ENCODE measurements at regions not wholly inside any gene's neighbourhood (a gene's known extent, or its start where the extent isn't known, plus 50 kb on each side); places are given as distances from the start of the nearest gene placed in this dataset.

DNA sequence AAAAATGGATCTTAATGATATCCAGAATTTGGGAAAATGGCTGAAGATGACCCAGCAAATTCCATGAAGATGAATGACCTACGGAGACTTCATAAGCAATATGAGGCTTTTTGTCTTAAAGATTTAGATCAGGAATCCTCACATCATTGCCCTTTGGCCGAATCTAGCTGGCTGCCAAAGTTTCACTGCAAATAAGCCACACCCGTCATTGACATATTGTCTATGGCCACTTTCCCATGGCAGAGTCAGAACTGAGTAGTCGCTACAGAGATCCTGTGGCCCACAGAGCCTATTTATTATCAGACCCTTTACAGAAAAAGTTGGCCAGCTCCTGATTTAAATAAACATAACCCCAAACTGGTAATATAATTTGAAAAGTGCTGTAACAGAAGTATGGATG lies 307.4 kb upstream of the RARB start:
- H3K27ac Mint-ChIP-seq, result no peak overlapping the region
- no peaks in the 10 kb centered on the region for H3K27me3 ChIP-seq (ENCODE audit: control insufficient read depth, insufficient read depth, low read length)
- no peak overlapping the region for H3K4me3 Mint-ChIP-seq
- H3K4me3 ChIP-seq (ENCODE audit: low read depth, low read length), result no peak overlapping the region
- no peaks in the 10 kb centered on the region for H3K4me1 ChIP-seq (ENCODE audit: control insufficient read depth, insufficient read depth, low read length, poor library complexity, severe bottlenecking)
- H3K9me3 Mint-ChIP-seq, result peaks cover 0 to 20% (median 8%) of the 10 kb centered on the region in 7 donors
- H3K27me3 Mint-ChIP-seq, result no peaks in the 10 kb centered on the region
- DNase-seq (no peak), ATAC-seq (ENCODE audit: low read depth in 2 of 2) (no peak)
- H3K36me3 Mint-ChIP-seq, result no peaks in the 10 kb centered on the region
- H3K36me3 ChIP-seq (ENCODE audit: control insufficient read depth, insufficient read depth, low read length), result no peaks in the 10 kb centered on the region
- H3K4me1 Mint-ChIP-seq, result no peaks in the 10 kb centered on the region
- no peak overlapping the region for H3K27ac ChIP-seq (ENCODE audit: insufficient read depth, low read length, poor library complexity, severe bottlenecking)
- H3K9me3 ChIP-seq (ENCODE audit: control insufficient read depth in 2 of 2, low read length in 2 of 2), result no peaks in the 10 kb centered on the region

DNA sequence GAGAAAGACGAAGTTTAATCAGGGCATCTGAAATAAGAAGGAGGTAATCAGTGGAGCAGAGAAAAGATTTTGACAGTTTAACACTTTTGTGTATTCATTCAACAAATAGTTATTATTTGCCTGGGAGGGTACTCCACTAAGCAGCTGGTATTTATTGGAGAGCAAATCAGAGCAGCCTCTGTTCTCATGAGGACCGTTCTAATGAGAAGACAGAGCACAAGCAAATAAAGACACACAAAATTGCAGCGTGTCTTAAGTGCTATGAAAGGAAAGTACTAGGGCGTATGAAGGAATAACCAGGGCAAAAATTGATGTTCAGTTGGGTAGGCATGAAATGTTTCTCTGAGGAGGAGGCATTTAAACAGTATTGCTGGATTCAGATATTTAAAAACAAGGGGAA lies 302.9 kb upstream of the RARB start:
- Mint-ChIP-seq H3K27ac (no peak overlapping the region), H3K27me3 (no peaks in the 10 kb centered on the region), H3K9me3 (peaks cover 0 to 17% (median 8%) of the 10 kb centered on the region in 7 donors), H3K36me3 (no peaks in the 10 kb centered on the region), H3K4me3 (no peak overlapping the region), H3K4me1 (no peaks in the 10 kb centered on the region)
- no peak overlapping the region for H3K27ac ChIP-seq (ENCODE audit: insufficient read depth, low read length, poor library complexity, severe bottlenecking)
- DNase-seq, result no peak
- peaks cover 5 to 7% of the 10 kb centered on the region in 2 experiments for H3K9me3 ChIP-seq (ENCODE audit: control insufficient read depth in 2 of 2, low read length in 2 of 2)
- H3K4me1 ChIP-seq (ENCODE audit: control insufficient read depth, insufficient read depth, low read length, poor library complexity, severe bottlenecking), result no peaks in the 10 kb centered on the region
- H3K4me3 ChIP-seq (ENCODE audit: low read depth, low read length), result no peak overlapping the region
- no peaks in the 10 kb centered on the region for H3K27me3 ChIP-seq (ENCODE audit: control insufficient read depth, insufficient read depth, low read length)
- H3K36me3 ChIP-seq (ENCODE audit: control insufficient read depth, insufficient read depth, low read length), result no peaks in the 10 kb centered on the region
- ATAC-seq (ENCODE audit: low read depth in 2 of 2), result no peak

DNA sequence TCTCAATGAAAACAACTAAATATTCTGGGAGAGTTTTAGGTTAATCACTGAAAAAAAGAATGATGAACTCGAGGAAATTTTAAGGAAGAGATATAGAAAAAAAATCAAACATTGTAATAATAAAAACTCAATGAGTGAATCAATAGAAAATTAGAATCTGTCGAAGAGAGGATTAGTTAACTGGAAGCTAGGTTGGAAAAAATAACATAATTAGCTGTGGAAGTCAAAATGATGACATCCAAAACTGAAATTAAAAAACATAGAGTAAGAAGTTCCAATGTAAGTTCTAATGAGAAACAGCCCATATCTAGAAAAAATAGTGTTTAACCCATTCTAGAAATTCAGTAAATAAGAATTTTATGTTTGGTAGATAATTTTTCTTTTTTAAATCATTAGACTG lies 299.3 kb upstream of the RARB start:
- H3K27me3 Mint-ChIP-seq, result no peaks in the 10 kb centered on the region
- H3K4me3 Mint-ChIP-seq, result no peak overlapping the region
- DNase-seq, result no peak
- no peak overlapping the region for H3K27ac ChIP-seq (ENCODE audit: insufficient read depth, low read length, poor library complexity, severe bottlenecking)
- no peaks in the 10 kb centered on the region for H3K36me3 Mint-ChIP-seq
- ATAC-seq (ENCODE audit: low read depth in 2 of 2), result no peak
- no peaks in the 10 kb centered on the region for H3K4me1 ChIP-seq (ENCODE audit: control insufficient read depth, insufficient read depth, low read length, poor library complexity, severe bottlenecking)
- H3K27ac Mint-ChIP-seq, result no peak overlapping the region
- H3K9me3 Mint-ChIP-seq, result peaks cover 0 to 14% (median 6%) of the 10 kb centered on the region in 7 donors
- H3K27me3 ChIP-seq (ENCODE audit: control insufficient read depth, insufficient read depth, low read length), result no peaks in the 10 kb centered on the region
- peaks cover 5 to 7% of the 10 kb centered on the region in 2 experiments for H3K9me3 ChIP-seq (ENCODE audit: control insufficient read depth in 2 of 2, low read length in 2 of 2)
- no peaks in the 10 kb centered on the region for H3K36me3 ChIP-seq (ENCODE audit: control insufficient read depth, insufficient read depth, low read length)
- H3K4me3 ChIP-seq (ENCODE audit: low read depth, low read length), result no peak overlapping the region
- no peaks in the 10 kb centered on the region for H3K4me1 Mint-ChIP-seq

DNA sequence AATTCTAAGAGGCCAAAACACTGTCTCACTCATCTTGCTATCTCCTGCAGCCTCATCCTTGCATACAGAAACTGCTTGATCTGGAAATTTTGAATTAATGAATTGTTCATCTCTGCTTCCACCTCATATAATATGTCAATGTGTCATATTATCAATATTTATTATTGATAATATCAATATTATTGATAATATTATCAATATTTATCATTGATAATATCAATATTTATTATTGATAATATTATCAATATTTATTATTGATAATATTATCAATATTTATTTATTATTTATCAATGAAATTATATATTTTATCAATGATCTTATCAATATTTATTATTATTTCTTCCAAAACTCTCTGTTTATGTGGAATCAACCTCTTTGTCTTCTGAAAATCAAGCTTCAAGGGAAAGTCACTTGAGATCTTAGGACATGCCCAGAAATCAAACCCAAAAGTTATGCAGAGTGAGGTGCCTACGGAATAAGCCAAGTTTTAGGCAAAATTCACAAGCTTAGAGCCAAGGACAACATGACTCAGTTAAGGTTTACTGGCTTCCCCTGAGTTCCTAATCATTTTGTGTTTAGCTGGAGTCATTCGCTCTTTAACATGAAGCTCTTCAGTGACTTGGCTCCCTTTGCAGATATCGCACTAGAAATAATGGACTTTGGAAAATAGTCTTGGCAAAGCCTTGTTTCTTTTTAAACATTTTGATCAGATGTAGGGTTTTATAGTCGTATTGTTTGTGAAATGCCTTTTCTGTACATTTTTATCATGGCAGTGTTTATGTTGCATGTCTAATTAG lies 297.1 kb upstream of the RARB start:
- Mint-ChIP-seq H3K9me3 (peaks cover 0 to 18% (median 5%) of the 10 kb centered on the region in 7 donors), H3K27me3 (no peaks in the 10 kb centered on the region), H3K4me1 (no peaks in the 10 kb centered on the region), H3K4me3 (no peak overlapping the region), H3K36me3 (no peaks in the 10 kb centered on the region), H3K27ac (no peak overlapping the region)
- no peak overlapping the region for H3K4me3 ChIP-seq (ENCODE audit: low read depth, low read length)
- no peaks in the 10 kb centered on the region for H3K4me1 ChIP-seq (ENCODE audit: control insufficient read depth, insufficient read depth, low read length, poor library complexity, severe bottlenecking)
- no peaks in the 10 kb centered on the region for H3K36me3 ChIP-seq (ENCODE audit: control insufficient read depth, insufficient read depth, low read length)
- no peak overlapping the region for H3K27ac ChIP-seq (ENCODE audit: insufficient read depth, low read length, poor library complexity, severe bottlenecking)
- H3K9me3 ChIP-seq (ENCODE audit: control insufficient read depth in 2 of 2, low read length in 2 of 2), result peaks cover 5 to 7% of the 10 kb centered on the region in 2 experiments
- DNase-seq, result no peak
- ATAC-seq (ENCODE audit: low read depth in 2 of 2), result no peak
- no peaks in the 10 kb centered on the region for H3K27me3 ChIP-seq (ENCODE audit: control insufficient read depth, insufficient read depth, low read length)

DNA sequence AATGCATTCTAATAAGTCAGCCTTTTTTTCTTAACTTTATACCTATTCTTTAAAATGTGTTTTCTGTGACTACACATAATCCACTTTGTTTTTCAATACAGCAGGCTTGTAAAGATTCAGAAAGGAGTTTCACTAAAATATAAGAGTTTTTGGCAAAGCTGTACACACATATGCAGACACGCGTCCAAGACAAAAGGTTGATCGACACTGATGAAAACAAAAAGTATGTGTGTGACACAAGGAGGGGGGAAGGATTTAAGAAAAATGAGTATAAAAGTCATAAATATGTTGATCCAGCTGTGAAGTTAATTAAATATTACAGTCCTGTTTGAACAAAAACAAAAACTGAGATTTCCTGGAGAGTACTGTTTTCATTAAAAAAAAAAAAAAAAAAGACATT lies 294.5 kb upstream of the RARB start:
- DNase-seq (no peak), ATAC-seq (ENCODE audit: low read depth in 2 of 2) (no peak)
- no peaks in the 10 kb centered on the region for H3K36me3 ChIP-seq (ENCODE audit: control insufficient read depth, insufficient read depth, low read length)
- peaks cover 0 to 9% (median 2%) of the 10 kb centered on the region in 7 donors for H3K9me3 Mint-ChIP-seq
- H3K9me3 ChIP-seq (ENCODE audit: control insufficient read depth in 2 of 2, low read length in 2 of 2), result peaks cover 3 to 4% of the 10 kb centered on the region in 2 experiments
- H3K4me1 Mint-ChIP-seq, result no peaks in the 10 kb centered on the region
- H3K27ac ChIP-seq (ENCODE audit: insufficient read depth, low read length, poor library complexity, severe bottlenecking), result no peak overlapping the region
- no peaks in the 10 kb centered on the region for H3K36me3 Mint-ChIP-seq
- no peak overlapping the region for H3K4me3 Mint-ChIP-seq
- H3K27me3 ChIP-seq (ENCODE audit: control insufficient read depth, insufficient read depth, low read length), result no peaks in the 10 kb centered on the region
- H3K27me3 Mint-ChIP-seq, result no peaks in the 10 kb centered on the region
- no peaks in the 10 kb centered on the region for H3K4me1 ChIP-seq (ENCODE audit: control insufficient read depth, insufficient read depth, low read length, poor library complexity, severe bottlenecking)
- H3K4me3 ChIP-seq (ENCODE audit: low read depth, low read length), result no peak overlapping the region
- no peak overlapping the region for H3K27ac Mint-ChIP-seq

DNA sequence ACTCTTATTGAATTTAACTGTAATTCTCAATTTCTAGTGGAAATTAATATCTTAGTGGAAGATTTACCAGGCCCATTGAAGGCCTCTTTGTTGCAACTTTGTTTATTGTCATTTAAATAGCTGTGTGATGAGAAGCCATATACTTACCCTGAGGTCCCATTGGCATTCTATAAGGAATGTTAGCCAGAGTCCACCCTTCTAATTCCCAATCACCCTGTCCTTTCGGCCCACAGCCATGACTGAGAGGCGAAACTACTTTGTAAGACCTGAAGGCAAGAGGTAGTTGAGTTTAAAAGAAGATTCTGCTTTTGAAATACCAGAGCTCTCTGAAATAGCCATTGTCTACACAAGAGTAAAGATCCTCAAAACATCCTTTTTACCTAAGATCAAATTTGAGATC lies 290.5 kb upstream of the RARB start:
- Histone ChIP-seq H3K27ac (ENCODE audit: insufficient read depth, low read length, poor library complexity, severe bottlenecking) (no peak overlapping the region), H3K9me3 (ENCODE audit: control insufficient read depth in 2 of 2, low read length in 2 of 2) (no peaks in the 10 kb centered on the region), H3K27me3 (ENCODE audit: control insufficient read depth, insufficient read depth, low read length) (no peaks in the 10 kb centered on the region), H3K36me3 (ENCODE audit: control insufficient read depth, insufficient read depth, low read length) (no peaks in the 10 kb centered on the region), H3K4me1 (ENCODE audit: control insufficient read depth, insufficient read depth, low read length, poor library complexity, severe bottlenecking) (no peaks in the 10 kb centered on the region), H3K4me3 (ENCODE audit: low read depth, low read length) (no peak overlapping the region)
- no peak for DNase-seq
- no peaks in the 10 kb centered on the region for H3K27me3 Mint-ChIP-seq
- H3K27ac Mint-ChIP-seq, result no peak overlapping the region
- no peaks in the 10 kb centered on the region for H3K36me3 Mint-ChIP-seq
- H3K4me3 Mint-ChIP-seq, result no peak overlapping the region
- ATAC-seq (ENCODE audit: low read depth in 2 of 2), result no peak
- H3K4me1 Mint-ChIP-seq, result no peaks in the 10 kb centered on the region
- peaks cover 0 to 14% (median 0%) of the 10 kb centered on the region in 7 donors for H3K9me3 Mint-ChIP-seq

DNA sequence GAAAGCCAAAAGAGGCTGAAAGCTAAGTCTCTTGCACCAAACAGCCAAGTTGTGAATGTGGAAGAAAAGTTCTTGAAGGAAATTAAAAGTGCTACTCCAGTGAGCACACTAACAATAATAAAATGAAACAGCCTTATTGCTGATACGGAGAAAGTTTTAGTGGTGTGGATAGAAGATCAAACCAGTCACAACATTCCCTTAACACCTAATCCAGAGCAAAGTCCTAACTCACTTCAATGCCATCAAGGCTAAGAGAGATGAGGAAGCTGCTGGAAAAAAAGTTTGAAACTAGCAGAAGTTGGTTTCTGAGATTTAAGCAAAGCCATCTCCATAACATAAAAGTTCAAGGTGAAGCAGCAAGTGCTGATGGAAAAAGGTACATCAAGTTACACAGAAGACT lies 288.8 kb upstream of the RARB start:
- no peaks in the 10 kb centered on the region for H3K27me3 ChIP-seq (ENCODE audit: control insufficient read depth, insufficient read depth, low read length)
- DNase-seq, result no peak
- ATAC-seq (ENCODE audit: low read depth in 2 of 2), result no peak
- H3K27ac Mint-ChIP-seq, result no peak overlapping the region
- no peak overlapping the region for H3K4me3 Mint-ChIP-seq
- H3K36me3 Mint-ChIP-seq, result no peaks in the 10 kb centered on the region
- H3K9me3 ChIP-seq (ENCODE audit: control insufficient read depth in 2 of 2, low read length in 2 of 2), result peaks cover 0 to 3% of the 10 kb centered on the region in 2 experiments
- no peaks in the 10 kb centered on the region for H3K27me3 Mint-ChIP-seq
- H3K4me3 ChIP-seq (ENCODE audit: low read depth, low read length), result no peak overlapping the region
- H3K36me3 ChIP-seq (ENCODE audit: control insufficient read depth, insufficient read depth, low read length), result no peaks in the 10 kb centered on the region
- H3K4me1 Mint-ChIP-seq, result no peaks in the 10 kb centered on the region
- H3K4me1 ChIP-seq (ENCODE audit: control insufficient read depth, insufficient read depth, low read length, poor library complexity, severe bottlenecking), result no peaks in the 10 kb centered on the region
- no peak overlapping the region for H3K27ac ChIP-seq (ENCODE audit: insufficient read depth, low read length, poor library complexity, severe bottlenecking)
- peaks cover 0 to 14% (median 0%) of the 10 kb centered on the region in 7 donors for H3K9me3 Mint-ChIP-seq

All from CD4-positive, CD25-positive, alpha-beta regulatory T cell (primary cell).